GM04504 (cell line): ENCODE measurements at regions not wholly inside any gene's neighbourhood (a gene's known extent, or its start where the extent isn't known, plus 50 kb on each side); places are given as distances from the start of the nearest gene placed in this dataset.
"Not testable (repeated sequence)": the region's sequence is repeated elsewhere in the genome, so short reads cannot be mapped to it uniquely, and the experiment has no call there.

Experiments
- DNase-seq: peaks from one replicate; pipeline ENCODE4 v3.0.0-alpha.2; 2012; ENCODE audit warnings: low read depth

DNA sequence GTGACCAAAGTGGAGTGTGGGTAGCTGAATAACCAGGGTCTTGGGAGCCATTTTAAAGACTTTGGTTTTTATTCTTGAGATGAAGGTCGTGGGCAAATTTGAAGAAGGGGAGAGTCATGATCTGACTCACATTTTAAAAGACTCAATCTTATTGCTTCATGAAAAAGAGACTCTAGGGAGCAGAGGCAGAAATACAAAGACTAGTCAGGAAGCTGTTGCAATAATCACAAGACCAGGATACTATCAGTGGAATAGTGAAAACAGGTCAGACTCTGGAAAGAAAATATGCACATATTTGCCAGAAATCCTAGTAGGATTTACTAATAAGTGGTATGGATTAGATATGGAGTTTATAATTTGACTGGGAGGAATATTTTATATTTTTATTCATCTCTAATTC is 448.4 kb downstream of the RAPGEF2 start:
- DNase-seq: no peak

DNA sequence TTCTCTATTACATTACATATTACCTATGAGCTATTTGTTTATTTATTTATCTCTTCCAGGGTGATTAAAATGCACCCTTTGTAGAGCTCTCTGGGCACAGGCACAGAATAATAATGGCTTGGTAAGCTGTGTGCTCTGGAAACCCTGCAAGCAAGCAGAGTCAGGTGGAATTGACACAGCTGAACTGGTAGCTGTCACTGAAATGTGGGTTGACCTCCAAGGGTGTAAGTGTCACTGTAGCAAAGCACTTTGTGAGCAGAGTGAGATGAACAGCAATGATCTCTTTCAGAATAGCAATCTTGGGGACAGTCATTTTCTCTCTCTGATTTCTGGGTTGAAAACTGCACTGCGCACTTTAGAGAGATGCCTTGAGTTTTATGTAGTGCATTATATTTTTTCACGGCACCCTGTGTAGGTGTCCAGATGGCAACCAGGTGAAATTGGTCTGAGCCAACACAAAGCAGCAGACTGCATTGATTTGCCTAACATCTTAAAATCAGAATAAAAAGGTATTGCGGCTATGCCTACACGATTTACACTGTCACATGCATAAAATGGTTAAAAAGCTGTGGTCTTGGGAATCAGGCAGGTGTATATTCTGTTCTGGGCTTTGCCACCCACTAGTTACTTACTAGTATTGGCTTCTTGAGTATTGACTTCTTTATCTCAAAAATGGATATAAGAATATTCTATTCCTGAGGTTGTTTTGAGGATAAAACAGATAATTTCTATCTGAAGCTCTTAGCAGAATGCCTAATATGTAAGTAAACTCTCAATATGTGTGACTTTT is 450.3 kb downstream of the RAPGEF2 start:
- DNase-seq: no peak

DNA sequence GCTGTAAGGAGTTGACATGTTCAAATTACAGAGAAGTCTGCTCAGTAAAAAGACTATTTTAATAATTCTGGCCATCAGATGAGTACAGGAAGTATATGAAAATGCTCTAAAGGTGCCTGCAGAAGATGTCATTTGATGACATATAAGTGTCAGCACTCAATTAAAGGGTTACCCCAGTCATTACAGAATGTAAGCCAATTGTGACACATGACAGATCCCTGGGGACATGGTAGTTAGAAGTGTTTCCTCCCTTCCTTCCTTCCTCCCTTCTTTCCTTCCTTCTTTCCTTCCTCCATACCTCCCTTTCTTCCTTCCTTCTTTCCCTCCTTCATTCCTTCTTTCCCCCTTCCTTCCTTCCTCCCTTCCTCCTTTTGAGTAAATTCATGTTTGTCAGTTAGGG is 453.0 kb downstream of the RAPGEF2 start:
- no peak for DNase-seq

DNA sequence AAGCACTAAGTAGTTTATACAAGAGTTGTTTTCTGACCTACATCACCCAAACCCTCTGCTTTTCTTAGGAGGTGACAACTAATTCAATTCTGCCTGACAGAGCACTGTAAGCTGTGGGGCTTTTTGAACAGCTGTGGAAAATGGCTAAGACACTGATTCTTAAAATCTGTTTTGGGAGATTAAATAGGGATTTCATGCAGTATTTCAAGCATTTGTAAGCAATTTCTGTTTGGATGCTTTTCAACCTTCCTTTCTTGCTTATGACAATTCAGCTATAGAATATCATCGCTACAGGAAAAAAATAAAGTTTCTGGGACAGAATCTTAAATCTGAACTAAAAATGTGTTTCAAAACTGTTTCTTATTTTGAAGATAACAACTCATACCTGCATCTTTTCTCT is 459.5 kb downstream of the RAPGEF2 start:
- no peak for DNase-seq

DNA sequence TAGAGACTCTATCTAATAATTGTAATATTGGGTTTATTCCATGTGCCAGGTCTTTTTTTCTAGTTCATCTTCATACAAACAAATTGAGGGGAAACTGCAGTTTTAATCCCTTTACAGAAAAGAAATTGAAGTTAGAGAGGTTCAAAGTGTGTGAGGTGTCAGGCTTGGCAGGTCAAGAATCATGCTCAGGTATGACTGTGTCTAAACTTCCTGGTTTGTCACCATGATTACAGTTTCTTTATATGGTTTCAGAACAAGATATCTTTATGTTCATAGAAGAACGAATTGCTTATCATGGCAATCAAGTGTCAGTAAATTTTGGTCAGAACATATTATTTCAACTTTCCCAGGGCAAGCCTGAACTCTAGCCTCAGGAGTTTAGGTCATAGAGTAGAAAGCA is 460.4 kb downstream of the RAPGEF2 start:
- DNase-seq: no peak

DNA sequence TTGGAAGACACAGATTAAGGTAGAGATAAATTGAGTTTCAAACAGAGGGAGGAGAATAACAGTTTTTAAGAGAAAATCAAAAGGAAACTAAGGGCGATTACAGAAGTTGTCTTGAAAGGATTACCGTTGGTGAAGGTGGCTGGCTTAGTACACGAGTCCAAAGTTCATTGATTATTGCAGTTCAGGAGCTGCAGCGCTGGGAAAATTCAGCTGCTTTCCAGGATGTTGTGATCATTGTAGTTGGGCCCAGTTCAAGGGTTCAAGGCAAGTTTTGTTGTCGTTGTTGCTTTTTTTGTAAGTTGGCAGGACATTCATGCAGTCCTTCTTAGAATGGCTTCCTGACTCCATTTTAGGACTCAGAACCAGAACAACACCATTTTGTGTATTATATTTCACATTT is 461.7 kb downstream of the RAPGEF2 start:
- no peak for DNase-seq

DNA sequence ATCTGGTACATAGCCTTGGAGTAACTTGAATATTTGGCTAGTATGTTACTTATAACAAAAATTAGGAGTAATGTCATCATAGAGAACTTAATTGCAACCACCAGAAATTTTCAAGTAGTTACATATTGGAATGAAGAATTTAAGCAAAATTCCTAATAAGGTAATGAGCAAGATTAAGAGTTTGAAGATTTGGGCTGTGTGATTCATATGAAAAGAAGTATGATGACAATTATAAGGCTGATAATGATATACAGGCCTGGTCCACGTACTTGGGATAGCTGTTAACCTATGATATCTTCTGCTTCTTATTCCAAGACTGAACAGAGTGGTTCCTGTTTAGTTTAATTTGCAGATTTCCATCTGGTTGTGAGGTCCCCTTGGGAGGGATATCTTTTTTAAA is 463.9 kb downstream of the RAPGEF2 start:
- no peak for DNase-seq

DNA sequence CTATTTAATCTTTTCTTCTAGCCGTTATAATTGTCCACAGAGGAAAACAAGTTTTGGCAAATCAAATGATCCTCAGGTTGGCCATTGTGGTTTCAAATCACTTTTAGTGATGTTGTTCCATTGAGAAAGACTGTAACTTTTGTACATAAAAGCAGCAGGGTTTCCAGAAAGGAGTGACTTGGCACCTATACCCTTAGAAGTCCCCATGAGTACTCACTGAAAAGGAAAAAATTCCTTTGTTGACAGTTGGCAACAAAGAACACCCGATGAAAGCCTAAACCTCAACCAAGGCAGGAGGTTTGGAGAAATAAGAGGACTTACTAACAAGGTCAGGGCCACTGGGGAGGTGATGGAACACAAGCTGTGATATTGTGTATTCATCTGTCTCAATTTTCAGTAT is 474.4 kb downstream of the RAPGEF2 start:
- DNase-seq: no peak

DNA sequence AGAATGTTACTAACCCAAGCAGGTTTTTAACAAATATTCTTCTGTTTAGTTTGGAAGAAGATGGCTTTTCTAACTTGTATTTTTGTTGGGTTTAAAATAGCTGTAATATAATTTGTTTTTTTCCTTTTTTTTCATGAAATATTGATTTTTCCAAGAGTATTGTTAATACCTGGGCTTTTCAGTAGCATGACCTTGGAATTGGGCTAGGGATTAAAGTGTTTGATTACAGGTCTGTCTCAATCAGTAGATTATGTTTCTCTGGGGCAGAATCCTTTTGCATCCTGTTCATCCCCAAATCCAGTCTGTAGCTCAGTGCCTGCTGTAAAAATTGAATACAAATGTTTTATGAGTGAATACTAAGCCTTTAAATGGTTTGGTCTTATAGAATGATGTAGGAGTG is 479.8 kb downstream of the RAPGEF2 start:
- DNase-seq: no peak

DNA sequence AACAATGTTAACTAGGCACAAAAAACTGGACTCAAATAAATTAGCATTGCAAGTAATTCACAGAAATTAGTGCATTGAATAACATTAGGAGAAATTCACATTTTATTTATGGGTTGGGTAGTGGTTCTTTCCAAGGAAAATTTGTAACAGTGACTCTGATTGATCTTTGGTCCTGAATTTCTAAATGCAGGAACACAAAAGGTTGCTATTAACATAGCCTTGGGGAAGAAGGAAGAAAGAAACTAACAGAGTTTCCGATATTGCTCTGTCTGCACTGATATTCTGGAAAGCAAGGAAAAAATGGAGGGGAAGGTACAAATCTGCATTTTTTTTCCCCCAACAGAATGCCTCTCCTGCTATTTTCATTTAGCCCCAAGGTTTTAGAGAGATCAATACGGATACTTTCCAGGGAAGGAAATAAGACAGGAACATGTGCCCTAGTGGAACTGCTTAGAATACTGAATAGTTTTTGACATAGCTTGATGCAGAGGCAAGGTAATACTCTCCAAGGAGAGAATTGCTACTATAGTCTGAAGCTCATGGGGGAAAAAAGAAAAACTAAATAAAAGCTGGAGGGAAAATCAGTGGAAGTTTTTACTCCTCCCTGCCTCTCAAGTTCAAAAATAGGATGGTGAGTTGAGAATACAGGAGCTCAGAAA is 490.1 kb downstream of the RAPGEF2 start:
- no peak for DNase-seq

DNA sequence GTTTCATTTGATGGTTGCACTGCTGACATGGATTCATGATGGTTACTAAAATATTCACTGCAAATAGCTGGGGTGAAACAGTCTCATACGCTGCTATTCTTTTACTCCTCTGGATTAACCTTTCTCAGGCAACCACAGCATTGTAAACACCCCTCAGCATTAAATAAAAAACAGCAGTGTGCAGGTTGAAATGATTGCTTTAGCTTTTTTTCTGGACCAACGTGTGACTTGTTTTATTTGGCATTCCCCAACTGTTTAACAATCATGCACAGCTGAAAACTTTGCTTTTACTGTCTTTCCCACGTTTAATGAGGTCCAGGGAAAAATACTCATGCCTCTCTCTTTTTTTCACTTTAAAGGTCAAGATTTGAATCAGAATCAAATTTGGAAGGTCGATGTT is 490.8 kb downstream of the RAPGEF2 start:
- no peak for DNase-seq

DNA sequence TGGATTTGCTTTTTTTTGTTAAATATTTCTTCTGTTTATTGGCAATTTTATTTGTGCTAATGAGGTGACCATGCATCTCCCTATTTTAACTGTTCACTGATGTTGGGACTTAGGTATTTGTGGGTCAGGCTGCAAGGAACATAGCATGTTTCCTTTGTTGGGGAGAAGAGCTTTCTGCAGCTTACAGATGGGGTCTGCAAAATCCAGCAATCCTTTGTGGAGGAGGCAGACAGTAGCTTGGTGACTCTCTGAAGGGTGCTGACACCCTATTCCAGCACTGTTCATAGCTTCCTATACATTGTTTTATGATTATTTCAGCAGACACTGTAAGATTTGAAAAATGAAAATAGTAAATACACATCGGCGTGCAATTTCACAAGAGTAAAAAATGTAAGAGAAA is 491.7 kb downstream of the RAPGEF2 start:
- no peak for DNase-seq

DNA sequence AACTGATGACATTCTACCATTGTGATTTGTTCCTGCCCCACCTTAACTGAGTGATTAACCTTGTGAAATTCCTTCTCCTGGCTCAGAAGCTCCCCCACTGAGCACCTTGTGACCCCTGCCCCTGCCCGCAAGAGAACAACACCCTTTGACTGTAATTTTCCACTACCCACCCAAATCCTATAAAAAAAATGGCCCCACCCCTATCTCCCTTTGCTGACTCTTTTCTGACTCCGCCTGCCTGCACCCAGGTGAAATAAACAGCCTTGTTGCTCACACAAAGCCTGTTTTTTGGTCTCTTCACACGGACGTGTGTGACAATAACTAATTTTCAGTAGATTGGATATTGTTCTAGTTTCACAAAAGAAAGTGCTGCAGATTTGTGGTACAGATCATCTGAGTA is 492.2 kb downstream of the RAPGEF2 start:
- not testable (repeated sequence) for DNase-seq

DNA sequence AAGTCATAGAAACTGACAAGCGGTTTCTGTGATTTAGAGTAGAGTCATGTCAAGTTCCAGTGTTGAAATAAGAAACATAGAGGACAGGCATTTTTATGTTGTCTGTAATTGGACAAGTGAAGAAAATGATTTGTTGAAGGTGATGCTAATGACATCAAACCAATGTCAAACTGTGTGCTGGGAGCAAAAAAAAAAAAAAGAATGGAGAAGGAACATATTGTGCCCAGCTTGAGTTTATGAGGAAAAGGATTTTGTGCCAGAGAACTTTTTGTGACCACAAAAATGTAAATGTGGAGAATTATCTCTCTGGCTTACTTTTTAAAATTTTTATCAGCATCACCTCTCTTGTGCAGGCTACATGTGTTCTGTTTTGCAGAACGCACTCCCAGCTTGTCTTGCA is 495.7 kb downstream of the RAPGEF2 start:
- no peak for DNase-seq

DNA sequence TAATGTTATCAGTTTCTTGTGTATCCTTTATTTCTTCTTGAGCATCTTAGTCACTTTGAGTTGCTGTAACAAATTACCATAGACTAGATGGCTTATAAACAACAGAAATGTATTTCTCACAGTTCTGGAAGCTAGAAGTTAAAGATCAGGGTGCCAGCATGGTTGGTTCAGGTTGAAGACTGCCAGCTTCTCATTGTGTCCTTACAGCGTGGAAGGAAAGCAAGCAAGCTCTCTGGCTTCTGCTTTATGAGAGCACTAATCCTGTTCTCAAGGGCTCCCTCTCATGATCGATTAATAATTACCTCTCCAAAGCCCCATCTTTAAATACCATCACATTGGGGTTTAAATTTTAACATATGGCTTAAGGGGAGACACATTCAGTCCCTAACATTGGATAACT is 497.2 kb downstream of the RAPGEF2 start:
- DNase-seq: no peak

DNA sequence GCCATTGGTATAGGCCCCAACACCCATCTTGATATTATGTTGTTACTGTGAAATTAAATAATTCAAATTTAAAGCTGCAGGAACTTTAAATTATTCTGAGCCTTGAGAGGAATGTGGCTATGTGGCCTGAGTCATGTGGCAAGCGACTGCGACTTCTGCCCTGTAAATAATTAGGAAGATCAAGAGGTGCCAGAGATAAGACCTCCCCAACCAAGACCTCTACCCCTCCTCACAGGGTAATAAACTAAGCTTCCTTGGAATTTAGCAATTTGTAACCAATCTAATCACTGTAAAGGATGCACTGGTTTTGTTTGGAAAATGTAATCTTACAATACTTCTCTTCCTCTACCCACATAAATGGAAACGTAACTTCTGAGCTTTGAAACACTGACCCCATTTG is 501.9 kb downstream of the RAPGEF2 start:
- DNase-seq: no peak

DNA sequence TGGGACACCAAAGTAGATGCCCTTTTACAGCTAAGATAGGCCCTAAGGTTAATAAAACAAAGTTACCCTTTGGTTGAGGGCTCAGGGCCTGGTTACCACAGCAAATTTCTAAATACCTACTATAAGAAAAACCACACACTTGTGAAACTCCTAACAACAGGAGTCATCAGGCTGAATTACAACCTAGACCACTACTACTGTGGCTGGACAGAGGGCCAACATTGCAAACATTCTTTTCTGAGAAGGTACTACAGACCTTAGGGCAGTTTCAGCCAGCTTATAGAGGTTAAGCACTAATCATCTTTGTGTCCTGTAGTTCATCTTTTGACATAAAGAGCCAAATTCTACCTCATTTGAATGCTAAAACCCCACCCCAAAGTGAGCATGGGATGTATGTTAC is 504.0 kb downstream of the RAPGEF2 start:
- no peak for DNase-seq

DNA sequence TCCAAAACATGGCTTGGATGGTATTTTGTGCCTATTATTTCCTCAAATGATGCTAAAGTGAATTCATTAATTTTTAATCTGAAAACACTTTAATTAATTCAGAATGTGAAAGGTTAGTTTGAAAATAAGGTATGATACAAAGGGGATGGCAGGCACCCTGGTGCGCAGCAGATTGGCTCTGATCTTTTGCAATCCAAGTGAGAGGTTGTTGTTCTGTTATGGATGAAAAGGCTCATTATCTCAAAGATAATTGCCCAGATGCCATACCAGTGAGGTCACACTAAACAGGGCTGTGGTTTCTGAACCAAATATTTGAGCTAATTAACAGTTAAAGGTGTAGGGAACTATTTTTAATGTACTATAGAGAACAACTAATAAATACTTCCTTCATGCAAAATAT is 504.9 kb downstream of the RAPGEF2 start:
- no peak for DNase-seq

DNA sequence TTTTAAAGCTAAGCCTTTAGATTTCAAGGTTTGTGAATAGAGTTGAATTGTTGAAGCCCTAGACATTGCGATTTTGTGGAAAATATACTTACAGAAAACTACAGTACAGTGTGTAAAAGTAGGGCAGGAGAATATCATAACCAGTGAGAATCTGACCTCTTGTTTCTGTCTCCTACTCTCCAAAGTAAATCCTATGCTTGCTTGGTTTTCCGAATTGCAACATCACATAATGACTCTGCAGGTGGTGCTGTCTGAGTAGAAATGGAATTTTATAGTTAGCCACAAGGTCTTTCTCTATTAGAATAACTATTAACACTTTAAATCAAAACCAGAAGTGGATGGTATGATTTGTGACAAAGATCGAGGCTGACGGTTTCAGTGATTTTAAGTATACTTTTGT is 505.6 kb downstream of the RAPGEF2 start:
- no peak for DNase-seq

DNA sequence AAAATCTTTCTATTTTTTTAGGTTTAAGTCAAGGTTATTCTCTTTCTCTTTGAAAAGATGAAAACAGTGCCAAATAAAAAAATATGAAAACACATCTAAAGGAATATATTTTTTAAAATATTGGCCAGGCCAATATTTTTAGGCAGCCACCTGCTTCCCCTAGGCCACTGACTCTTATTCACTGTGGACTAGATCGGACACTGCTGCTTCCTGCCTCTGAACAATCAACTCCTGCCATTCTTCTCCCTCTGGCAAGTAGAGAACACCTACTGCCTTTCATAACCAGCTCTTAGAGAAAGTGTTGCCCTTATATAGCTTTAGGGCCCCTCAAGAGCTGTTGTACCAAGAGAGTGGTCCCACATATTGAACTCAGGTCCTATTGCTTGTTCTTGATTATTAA is 529.2 kb downstream of the RAPGEF2 start:
- DNase-seq: no peak

DNA sequence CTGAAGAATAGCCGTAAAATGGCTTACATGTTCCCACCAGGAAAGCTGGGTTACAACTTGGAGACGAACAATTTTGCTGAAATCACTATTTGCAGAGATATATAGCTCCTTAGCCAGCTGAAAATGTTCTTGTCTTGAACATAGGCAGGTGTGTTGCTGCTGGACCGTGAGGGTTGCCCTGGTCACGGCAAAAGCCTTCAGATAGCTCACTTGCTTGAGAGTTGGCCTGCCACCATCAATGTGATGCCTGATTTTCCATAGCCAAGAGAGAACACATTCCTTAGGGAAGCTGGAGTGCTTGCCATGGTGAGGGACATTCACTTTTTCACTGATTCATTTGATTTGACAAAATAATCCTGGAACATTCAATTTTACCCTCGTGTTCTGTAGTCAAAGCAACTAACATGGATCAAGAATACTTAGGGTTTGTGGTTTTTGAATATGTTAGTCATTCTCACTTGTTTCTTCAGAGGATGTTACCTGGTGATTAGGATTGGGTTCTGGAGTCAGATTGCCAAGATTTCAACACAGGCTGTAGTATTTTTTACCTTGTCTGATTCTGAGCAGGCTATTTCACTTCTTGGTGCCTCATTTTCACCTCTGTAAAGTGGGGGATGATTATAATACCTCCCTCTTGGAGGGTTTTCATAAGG is 536.9 kb downstream of the RAPGEF2 start:
- no peak for DNase-seq

DNA sequence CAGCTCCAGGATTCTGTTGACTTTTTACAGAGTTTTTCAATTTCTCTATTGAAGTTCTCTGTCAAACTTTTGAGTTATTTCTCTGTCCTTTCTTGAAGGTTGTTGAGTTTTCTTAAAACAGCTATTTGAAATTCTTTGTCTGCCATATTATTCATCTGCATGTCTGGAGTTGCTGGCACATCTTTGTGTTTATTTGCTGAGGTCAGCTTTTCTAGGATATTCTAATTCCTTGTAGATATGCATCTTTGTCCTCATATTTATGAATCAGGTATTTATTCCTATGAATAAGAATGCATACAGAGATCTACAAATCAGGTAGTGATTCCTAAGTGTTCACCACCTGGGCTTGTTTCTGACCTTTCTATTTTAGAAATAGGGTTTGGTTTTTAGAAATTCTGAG is 546.4 kb downstream of the RAPGEF2 start:
- no peak for DNase-seq

DNA sequence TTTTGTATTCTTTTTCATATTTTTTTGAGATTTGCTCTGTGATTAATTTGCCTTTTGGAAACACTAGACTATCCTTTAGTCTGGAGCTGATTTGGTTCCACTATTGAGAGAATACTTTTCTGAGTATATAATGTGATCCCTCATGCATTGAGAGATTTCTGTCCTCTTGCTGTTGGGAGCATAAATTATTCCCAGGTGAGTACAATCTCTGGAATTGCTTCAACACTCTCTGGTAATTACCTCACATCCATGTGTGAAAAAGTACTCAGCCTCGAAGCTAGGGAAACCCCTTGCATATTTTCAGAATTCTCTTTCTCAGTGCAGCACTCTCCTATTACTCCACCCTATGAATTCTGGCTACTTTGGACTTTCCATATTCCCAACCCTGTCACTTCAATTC is 550.0 kb downstream of the RAPGEF2 start:
- DNase-seq: no peak

DNA sequence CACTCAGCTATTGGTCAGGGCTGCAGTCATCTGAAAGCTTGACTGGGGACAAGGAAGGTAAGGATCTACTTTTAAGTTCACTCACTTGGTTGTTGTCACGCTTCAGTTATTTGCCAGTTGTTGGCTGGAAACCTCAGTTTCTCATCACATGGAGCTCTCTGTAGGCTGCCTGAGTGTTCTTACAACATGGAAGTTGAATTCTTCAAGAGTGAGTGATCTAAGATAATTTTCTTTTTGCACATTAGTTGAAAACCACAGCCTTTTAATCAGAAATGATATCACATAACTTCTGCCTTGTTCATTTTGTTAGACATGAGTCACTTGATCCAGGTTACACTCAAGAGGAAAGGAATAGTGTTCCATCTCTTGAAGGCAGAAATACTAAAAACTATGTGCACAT is 552.7 kb downstream of the RAPGEF2 start:
- DNase-seq: no peak
